Lower lobe of right lung (tissue), 2 donors: ENCODE measurements at regions not wholly inside any gene's neighbourhood (a gene's known extent, or its start where the extent isn't known, plus 50 kb on each side); places are given as distances from the start of the nearest gene placed in this dataset.

Source experiments
- ATAC-seq, 2 donors: fragments of 200-7000 bp; cut with Tn5 transposase; one replicate each; pipeline ENCODE4 v1.9.1; 2020 to 2022; ENCODE audit warnings: mild to moderate bottlenecking in 2 of 2, moderate library complexity in 2 of 2
- DNase-seq: peaks from one replicate; pipeline ENCODE4 v3.0.0-alpha.2; 2020
- H3K27ac ChIP-seq: fragments of 200-600 bp; one replicate; pipeline ENCODE4 v1.8.0; 2022
- H3K27me3 ChIP-seq: fragments of 200-600 bp; one replicate; pipeline ENCODE4 v1.8.0; 2022; ENCODE audit warnings: low read depth
- H3K36me3 ChIP-seq: fragments of 200-600 bp; one replicate; pipeline ENCODE4 v1.8.0; 2022; ENCODE audit warnings: mild to moderate bottlenecking
- H3K4me1 ChIP-seq: fragments of 200-600 bp; one replicate; pipeline ENCODE4 v1.8.0; 2022
- H3K4me3 ChIP-seq: fragments of 200-600 bp; one replicate; pipeline ENCODE4 v1.8.0; 2022; ENCODE audit warnings: mild to moderate bottlenecking
- H3K9me3 ChIP-seq: fragments of 200-600 bp; one replicate; pipeline ENCODE4 v1.8.0; 2022
- intact Hi-C: fragments of 100-400 bp; cut with DNase I; formaldehyde crosslinking; loops from one replicate; pipeline ENCODE4 v1.11.0; 2022
- TF ChIP-seq, protein P1 (sequence below): fragments of 200-600 bp; IDR thresholded peaks from one replicate; pipeline ENCODE4 v1.8.0; 2022; ENCODE audit warnings: antibody characterized with exemption, mild to moderate bottlenecking
- donor health status: DM: no; HTN: yes; CAD: no; lungs with severe emphysema.

DNA sequence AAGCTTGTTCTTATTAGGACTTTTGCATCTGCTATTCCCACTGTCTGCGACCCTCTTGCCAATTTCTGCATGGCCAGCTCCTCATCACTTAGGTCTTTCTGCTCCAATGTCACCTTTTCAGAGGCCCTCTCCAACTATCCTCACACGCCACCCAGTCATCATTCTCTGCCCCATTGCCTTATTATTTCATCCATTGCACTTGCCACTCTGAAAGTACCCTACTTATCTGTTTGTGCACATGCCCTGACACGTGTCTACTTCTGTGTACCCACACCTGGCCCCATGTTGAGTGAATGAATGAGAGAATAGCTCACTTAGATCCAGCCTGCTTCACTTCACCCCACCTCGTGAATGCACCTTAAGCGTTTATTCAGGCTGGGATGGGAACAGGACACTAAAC lies 218.7 kb upstream of the TBX3 start:
- H3K36me3 ChIP-seq, result no peaks in the 10 kb centered on the region
- DNase-seq (no peak), ATAC-seq (no peak)
- TF ChIP-seq, protein P1, sequence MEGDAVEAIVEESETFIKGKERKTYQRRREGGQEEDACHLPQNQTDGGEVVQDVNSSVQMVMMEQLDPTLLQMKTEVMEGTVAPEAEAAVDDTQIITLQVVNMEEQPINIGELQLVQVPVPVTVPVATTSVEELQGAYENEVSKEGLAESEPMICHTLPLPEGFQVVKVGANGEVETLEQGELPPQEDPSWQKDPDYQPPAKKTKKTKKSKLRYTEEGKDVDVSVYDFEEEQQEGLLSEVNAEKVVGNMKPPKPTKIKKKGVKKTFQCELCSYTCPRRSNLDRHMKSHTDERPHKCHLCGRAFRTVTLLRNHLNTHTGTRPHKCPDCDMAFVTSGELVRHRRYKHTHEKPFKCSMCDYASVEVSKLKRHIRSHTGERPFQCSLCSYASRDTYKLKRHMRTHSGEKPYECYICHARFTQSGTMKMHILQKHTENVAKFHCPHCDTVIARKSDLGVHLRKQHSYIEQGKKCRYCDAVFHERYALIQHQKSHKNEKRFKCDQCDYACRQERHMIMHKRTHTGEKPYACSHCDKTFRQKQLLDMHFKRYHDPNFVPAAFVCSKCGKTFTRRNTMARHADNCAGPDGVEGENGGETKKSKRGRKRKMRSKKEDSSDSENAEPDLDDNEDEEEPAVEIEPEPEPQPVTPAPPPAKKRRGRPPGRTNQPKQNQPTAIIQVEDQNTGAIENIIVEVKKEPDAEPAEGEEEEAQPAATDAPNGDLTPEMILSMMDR, result no peak
- H3K27me3 ChIP-seq, result no peaks in the 10 kb centered on the region
- no peaks in the 10 kb centered on the region for H3K4me1 ChIP-seq
- no peaks in the 10 kb centered on the region for H3K9me3 ChIP-seq
- intact Hi-C loops, result no loop called here
- no peak overlapping the region for H3K27ac ChIP-seq
- H3K4me3 ChIP-seq, result no peak overlapping the region

DNA sequence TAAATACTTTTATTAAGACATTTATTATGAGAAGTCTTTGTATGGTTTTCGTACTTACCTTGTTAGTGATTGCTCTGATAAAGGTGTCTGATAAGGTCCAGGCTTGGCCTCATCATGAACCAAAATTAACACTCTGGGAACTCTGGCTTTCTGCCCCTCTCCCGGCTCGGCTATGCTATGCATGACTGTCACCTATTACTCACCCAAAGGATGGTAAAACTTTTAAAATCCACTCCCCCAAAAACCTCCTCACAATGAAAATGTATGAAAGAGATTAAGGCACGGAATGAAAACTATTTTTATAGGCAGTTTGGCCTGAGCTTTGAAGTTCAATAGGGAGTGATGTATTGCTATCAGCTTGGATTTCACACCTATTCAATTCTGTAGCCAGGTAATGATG lies 217.3 kb upstream of the TBX3 start:
- Histone ChIP-seq H3K27ac (no peak overlapping the region), H3K4me1 (no peaks in the 10 kb centered on the region), H3K36me3 (no peaks in the 10 kb centered on the region), H3K27me3 (no peaks in the 10 kb centered on the region), H3K4me3 (no peak overlapping the region), H3K9me3 (no peaks in the 10 kb centered on the region)
- intact Hi-C loops, result no loop called here
- TF ChIP-seq, protein P1, result no peak
- no peak for DNase-seq
- no peak for ATAC-seq

DNA sequence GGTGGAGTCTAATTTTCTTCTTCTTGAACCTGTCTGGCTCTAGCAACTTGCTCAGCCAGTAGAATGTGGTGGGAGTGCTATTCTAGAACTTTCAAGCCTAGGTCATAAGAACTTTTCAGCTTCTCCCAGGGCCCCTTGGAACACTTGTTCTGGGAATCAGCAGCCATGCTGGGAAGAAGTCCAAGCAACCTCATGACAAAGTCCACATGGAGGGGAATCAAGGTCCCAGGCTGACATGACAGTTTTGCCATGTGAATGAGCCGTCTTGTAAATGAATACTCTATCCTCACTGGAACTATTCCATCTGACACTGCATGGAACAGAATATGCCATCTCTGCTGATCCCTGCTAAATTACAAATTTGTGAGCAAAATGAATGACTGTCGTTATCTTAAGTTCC lies 214.2 kb upstream of the TBX3 start:
- TF ChIP-seq, protein P1, result no peak
- H3K27me3 ChIP-seq, result no peaks in the 10 kb centered on the region
- H3K4me1 ChIP-seq, result no peaks in the 10 kb centered on the region
- H3K9me3 ChIP-seq, result no peaks in the 10 kb centered on the region
- no peak overlapping the region for H3K4me3 ChIP-seq
- no peaks in the 10 kb centered on the region for H3K36me3 ChIP-seq
- H3K27ac ChIP-seq, result no peak overlapping the region
- intact Hi-C loops, result no loop called here
- DNase-seq (no peak), ATAC-seq (no peak)

DNA sequence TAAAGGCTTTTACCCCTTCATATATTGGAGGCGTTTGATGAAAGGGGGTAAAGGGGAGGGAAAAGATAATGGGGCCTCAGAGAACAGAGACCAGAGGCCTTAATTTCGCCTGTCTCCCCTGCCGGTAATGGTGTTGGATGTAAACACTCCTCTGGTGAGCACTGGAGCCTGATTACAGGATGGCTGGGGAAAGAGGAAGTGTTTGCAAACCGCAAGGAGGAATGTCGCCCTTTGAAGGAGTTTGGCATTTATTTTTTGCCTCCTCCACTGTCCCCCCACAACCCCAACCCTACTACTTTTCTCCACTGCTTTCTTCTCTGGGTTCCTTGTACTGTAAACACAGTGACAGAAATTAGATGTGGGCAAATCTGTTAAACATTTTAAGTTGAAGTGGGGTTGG lies 211.9 kb upstream of the TBX3 start:
- Histone ChIP-seq H3K36me3 (no peaks in the 10 kb centered on the region), H3K4me3 (no peak overlapping the region), H3K4me1 (no peaks in the 10 kb centered on the region), H3K27ac (no peak overlapping the region), H3K9me3 (no peaks in the 10 kb centered on the region), H3K27me3 (no peaks in the 10 kb centered on the region)
- ATAC-seq (no peak), DNase-seq (no peak)
- TF ChIP-seq, protein P1, result no peak
- intact Hi-C loops, result no loop called here

DNA sequence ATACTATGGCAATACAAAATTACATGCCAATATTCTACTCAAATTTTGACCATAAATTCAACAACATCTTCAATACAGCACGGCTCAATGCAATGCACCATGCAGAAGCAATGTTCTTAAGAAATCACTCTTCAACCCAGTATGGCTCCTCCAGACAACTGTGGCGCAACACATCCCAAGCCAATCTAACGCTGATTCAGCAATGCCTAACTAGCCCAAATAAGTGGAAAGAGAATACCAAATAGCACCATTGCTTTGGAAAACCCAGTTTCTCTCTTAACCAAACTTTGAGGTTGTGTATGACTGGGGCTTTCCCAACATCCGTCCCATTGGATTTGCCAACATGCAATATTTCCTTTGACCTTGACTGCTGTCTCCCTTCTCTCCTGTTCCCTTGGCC lies 211.1 kb upstream of the TBX3 start:
- TF ChIP-seq, protein P1, result no peak

DNA sequence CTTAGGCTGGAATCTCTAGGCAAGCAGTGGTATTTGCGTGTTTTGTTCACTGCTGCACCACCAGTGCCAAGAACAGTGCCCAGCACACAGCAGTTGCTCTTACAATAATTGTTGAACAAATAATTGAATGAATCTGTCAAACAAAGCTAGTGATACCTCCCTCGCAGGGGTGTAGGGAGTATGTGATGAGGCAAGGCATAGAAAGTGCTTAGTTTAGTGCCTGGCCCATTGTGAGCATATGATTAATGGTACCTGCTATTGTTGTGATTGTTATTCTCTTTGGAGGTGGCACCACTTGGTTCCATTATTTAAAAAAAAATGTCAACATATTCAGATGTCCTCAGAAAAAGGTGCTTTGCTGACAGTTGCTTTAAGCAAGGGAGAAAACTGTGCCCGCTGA lies 210.1 kb upstream of the TBX3 start:
- no peak for DNase-seq
- TF ChIP-seq, protein P1, result no peak
- ATAC-seq, result no peak
- Histone ChIP-seq H3K4me1 (no peaks in the 10 kb centered on the region), H3K27ac (no peak overlapping the region), H3K4me3 (no peak overlapping the region), H3K36me3 (no peaks in the 10 kb centered on the region), H3K9me3 (no peaks in the 10 kb centered on the region), H3K27me3 (no peaks in the 10 kb centered on the region)
- intact Hi-C loops, result no loop called here

More for the DNA sequence above, 211.1 kb upstream of the TBX3 start:
- Histone ChIP-seq H3K4me1 (no peaks in the 10 kb centered on the region), H3K27me3 (no peaks in the 10 kb centered on the region), H3K36me3 (no peaks in the 10 kb centered on the region), H3K4me3 (no peak overlapping the region), H3K27ac (no peak overlapping the region), H3K9me3 (no peaks in the 10 kb centered on the region)
- ATAC-seq (no peak), DNase-seq (no peak)
- intact Hi-C loops, result no loop called here
